RWPE2 (cell line): ENCODE measurements at regions not wholly inside any gene's neighbourhood (a gene's known extent, or its start where the extent isn't known, plus 50 kb on each side); places are given as distances from the start of the nearest gene placed in this dataset.

Source experiments
- ATAC-seq: fragments of 200-7000 bp; cut with Tn5 transposase; 3 replicates; pipeline ENCODE4 v1.9.1; 2021; ENCODE audit warnings: low read depth
- DNase-seq: peaks from one replicate; pipeline ENCODE4 v3.0.0-alpha.2; 2020; ENCODE audit warnings: low spot score
- H3K27ac ChIP-seq: fragments of 450-650 bp; 2 replicates; pipeline ENCODE4 v1.5.1; 2017; ENCODE audit warnings: mild to moderate bottlenecking; ENCODE audit not compliant: poor library complexity, severe bottlenecking
- H3K27me3 ChIP-seq: fragments of 250-450 bp; sonication (Bioruptor Pico); 2 replicates; pipeline ENCODE4 v1.5.1; 2021; ENCODE audit warnings: mild to moderate bottlenecking, moderate library complexity; ENCODE audit not compliant: insufficient read depth, poor library complexity, severe bottlenecking
- H3K36me3 ChIP-seq: fragments of 250-450 bp; sonication (Bioruptor Pico); 2 replicates; pipeline ENCODE4 v1.5.1; 2020; ENCODE audit warnings: low read depth, mild to moderate bottlenecking, moderate library complexity
- H3K4me1 ChIP-seq: fragments of 250-450 bp; sonication (Bioruptor Pico); 2 replicates; pipeline ENCODE4 v1.5.1; 2021; ENCODE audit warnings: mild to moderate bottlenecking, moderate library complexity; ENCODE audit not compliant: insufficient read depth, poor library complexity, severe bottlenecking
- H3K4me3 ChIP-seq: fragments of 250-450 bp; sonication (Bioruptor Pico); 2 replicates; pipeline ENCODE4 v1.5.1; 2021; ENCODE audit warnings: mild to moderate bottlenecking, moderate library complexity; ENCODE audit not compliant: severe bottlenecking
- H3K9me3 ChIP-seq: fragments of 250-450 bp; sonication (Bioruptor Pico); 2 replicates; pipeline ENCODE4 v1.5.1; 2021; ENCODE audit warnings: mild to moderate bottlenecking, moderate library complexity; ENCODE audit not compliant: severe bottlenecking
- TF ChIP-seq, protein P1 (sequence below): fragments of 450-650 bp; IDR thresholded peaks from one replicate; pipeline ENCODE4 v1.5.1; 2017; ENCODE audit warnings: mild to moderate bottlenecking, moderate library complexity; ENCODE audit not compliant: poor library complexity, severe bottlenecking

DNA sequence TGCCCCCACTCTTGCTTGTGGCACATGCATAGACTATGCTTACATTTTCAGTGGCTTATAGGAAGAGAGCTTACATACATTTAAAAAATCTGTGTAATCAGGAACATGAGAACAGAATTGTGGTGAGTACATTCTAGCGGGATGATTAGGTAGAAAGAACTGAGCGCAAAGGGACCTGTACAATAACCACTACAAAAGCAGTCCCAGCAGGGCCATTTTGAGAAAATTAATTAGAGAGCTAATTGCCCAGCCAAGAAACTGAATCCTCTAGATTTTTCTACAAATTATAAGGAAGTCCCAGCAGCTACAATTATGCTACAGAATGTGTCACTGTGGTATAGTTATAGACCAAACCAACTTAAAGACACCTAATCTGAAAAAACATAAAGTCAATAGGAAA, 105.6 kb upstream of the TNFAIP3 start:
- no peaks in the 10 kb centered on the region for H3K9me3 ChIP-seq
- no peaks in the 10 kb centered on the region for H3K27me3 ChIP-seq
- H3K4me1 ChIP-seq: peaks cover 33% of the 10 kb centered on the region
- DNase-seq (no peak), ATAC-seq (no peak)
- TF ChIP-seq, protein P1, sequence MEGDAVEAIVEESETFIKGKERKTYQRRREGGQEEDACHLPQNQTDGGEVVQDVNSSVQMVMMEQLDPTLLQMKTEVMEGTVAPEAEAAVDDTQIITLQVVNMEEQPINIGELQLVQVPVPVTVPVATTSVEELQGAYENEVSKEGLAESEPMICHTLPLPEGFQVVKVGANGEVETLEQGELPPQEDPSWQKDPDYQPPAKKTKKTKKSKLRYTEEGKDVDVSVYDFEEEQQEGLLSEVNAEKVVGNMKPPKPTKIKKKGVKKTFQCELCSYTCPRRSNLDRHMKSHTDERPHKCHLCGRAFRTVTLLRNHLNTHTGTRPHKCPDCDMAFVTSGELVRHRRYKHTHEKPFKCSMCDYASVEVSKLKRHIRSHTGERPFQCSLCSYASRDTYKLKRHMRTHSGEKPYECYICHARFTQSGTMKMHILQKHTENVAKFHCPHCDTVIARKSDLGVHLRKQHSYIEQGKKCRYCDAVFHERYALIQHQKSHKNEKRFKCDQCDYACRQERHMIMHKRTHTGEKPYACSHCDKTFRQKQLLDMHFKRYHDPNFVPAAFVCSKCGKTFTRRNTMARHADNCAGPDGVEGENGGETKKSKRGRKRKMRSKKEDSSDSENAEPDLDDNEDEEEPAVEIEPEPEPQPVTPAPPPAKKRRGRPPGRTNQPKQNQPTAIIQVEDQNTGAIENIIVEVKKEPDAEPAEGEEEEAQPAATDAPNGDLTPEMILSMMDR: no peak
- no peaks in the 10 kb centered on the region for H3K36me3 ChIP-seq
- no peak overlapping the region for H3K27ac ChIP-seq
- H3K4me3 ChIP-seq: no peak overlapping the region

- Histone ChIP-seq H3K4me1 (peaks cover 33% of the 10 kb centered on the region), H3K36me3 (no peaks in the 10 kb centered on the region), H3K9me3 (no peaks in the 10 kb centered on the region), H3K27ac (peak overlapping the region; percentile 97), H3K4me3 (no peak overlapping the region), H3K27me3 (no peaks in the 10 kb centered on the region)
- DNase-seq (no peak), ATAC-seq (no peak)
- TF ChIP-seq, protein P1: no peak
These were observed 104.6 kb upstream of the TNFAIP3 start for GRCh38 chr6:137762168-137763090.

DNA sequence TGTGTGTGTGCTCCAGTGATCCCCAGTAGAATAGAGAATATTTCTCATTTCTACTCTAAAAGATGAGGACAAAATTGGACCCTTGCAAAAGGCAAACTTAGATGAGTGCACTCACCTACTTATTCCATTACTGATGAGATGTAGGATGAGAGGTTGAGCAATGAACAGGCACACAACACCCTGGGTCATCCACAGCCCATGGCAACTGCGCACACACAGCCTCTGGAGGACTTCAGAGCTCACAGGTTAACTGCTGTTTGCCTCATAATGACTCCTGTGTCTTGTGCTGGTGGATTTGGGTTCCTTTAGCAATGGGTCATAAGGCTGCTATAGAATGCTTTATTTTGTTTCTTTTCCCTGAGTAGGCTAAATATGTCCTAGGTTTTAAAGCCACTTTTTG, 103.6 kb upstream of the TNFAIP3 start:
- no peaks in the 10 kb centered on the region for H3K9me3 ChIP-seq
- DNase-seq (no peak), ATAC-seq (no peak)
- TF ChIP-seq, protein P1: no peak
- no peaks in the 10 kb centered on the region for H3K36me3 ChIP-seq
- no peaks in the 10 kb centered on the region for H3K27me3 ChIP-seq
- H3K4me1 ChIP-seq: peaks cover 42% of the 10 kb centered on the region
- peak overlapping the region; percentile 97 for H3K27ac ChIP-seq
- no peak overlapping the region for H3K4me3 ChIP-seq

GRCh38 chr6:137763886-137764285, 103.2 kb upstream of the TNFAIP3 start:
- Histone ChIP-seq H3K4me1 (peaks cover 47% of the 10 kb centered on the region), H3K27ac (peak overlapping the region; percentile 97), H3K9me3 (no peaks in the 10 kb centered on the region), H3K4me3 (no peak overlapping the region), H3K36me3 (no peaks in the 10 kb centered on the region), H3K27me3 (no peaks in the 10 kb centered on the region)
- DNase-seq (no peak), ATAC-seq (peak; percentile 24; the same call in 1 of the 3 replicates)
- TF ChIP-seq, protein P1: no peak

- Histone ChIP-seq H3K27ac (peak overlapping the region; percentile 97), H3K4me1 (peaks cover 49% of the 10 kb centered on the region), H3K36me3 (no peaks in the 10 kb centered on the region), H3K27me3 (no peaks in the 10 kb centered on the region), H3K9me3 (no peaks in the 10 kb centered on the region), H3K4me3 (no peak overlapping the region)
- DNase-seq (no peak), ATAC-seq (peak; percentile 83)
- TF ChIP-seq, protein P1: no peak
These were observed 102.6 kb upstream of the TNFAIP3 start for GRCh38 chr6:137764464-137764863.
